ENCODE measurements at regions not wholly inside any gene's neighbourhood (a gene's known extent, or its start where the extent isn't known, plus 50 kb on each side); places are given as distances from the start of the nearest gene placed in this dataset.

- TF ChIP-seq, protein P1, sequence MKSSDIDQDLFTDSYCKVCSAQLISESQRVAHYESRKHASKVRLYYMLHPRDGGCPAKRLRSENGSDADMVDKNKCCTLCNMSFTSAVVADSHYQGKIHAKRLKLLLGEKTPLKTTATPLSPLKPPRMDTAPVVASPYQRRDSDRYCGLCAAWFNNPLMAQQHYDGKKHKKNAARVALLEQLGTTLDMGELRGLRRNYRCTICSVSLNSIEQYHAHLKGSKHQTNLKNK (CRISPR knock-in tag; IDR thresholded peaks at IDR 0.05), result no peak
- TF ChIP-seq OVOL2 (CRISPR knock-in tag; IDR thresholded peaks at IDR 0.05; ENCODE audit: borderline replicate concordance), result no peak
- TF ChIP-seq ZNF263 (CRISPR knock-in tag; IDR thresholded peaks at IDR 0.05; ENCODE audit: low read depth), result no peak
- TF ChIP-seq CBFB (CRISPR knock-in tag; IDR thresholded peaks at IDR 0.05; ENCODE audit: low read depth), result no peak
- TF ChIP-seq, protein P2, sequence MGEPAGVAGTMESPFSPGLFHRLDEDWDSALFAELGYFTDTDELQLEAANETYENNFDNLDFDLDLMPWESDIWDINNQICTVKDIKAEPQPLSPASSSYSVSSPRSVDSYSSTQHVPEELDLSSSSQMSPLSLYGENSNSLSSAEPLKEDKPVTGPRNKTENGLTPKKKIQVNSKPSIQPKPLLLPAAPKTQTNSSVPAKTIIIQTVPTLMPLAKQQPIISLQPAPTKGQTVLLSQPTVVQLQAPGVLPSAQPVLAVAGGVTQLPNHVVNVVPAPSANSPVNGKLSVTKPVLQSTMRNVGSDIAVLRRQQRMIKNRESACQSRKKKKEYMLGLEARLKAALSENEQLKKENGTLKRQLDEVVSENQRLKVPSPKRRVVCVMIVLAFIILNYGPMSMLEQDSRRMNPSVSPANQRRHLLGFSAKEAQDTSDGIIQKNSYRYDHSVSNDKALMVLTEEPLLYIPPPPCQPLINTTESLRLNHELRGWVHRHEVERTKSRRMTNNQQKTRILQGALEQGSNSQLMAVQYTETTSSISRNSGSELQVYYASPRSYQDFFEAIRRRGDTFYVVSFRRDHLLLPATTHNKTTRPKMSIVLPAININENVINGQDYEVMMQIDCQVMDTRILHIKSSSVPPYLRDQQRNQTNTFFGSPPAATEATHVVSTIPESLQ (CRISPR knock-in tag; IDR thresholded peaks at IDR 0.05), result no peak
These were observed 110.1 kb downstream of the MAFB start (continued) for GRCh38 chr20:40578961-40579360.

DNA sequence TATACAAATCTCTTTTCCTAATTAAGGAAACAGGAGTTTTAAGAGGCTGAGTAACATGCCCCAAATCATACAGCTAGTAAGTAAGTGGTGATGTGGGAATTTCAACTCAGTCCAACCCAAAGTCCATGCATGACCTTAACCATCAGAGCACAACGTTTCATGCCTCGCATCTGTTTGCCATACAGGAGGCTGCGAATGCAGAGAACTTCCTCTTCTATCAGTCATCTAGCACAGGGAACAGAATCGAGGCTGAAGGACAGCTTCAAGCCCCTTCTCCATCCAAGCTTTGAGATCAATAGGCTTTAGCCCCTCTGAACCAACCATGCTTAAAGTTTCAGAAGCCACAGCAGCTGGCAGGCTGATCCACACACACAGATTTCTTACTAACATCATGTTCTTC, 113.2 kb downstream of the MAFB start:
- H3K4me1 Mint-ChIP-seq, result no peaks in the 10 kb centered on the region
- no peak overlapping the region for H3K27ac Mint-ChIP-seq
- POLR2A ChIA-PET, result no interaction called here
- H3K9me3 Mint-ChIP-seq, result peaks cover 5% of the 10 kb centered on the region; the same call in 1 of the 2 replicates
- no peak overlapping the region for H3K4me3 Mint-ChIP-seq
- H3K36me3 Mint-ChIP-seq, result no peaks in the 10 kb centered on the region
- ATAC-seq, result no peak
- H3K27me3 Mint-ChIP-seq (ENCODE audit: low read depth), result peaks cover 5% of the 10 kb centered on the region
- CTCF ChIA-PET, result no interaction called here
- TF ChIP-seq TP53 (CRISPR knock-in tag; IDR thresholded peaks at IDR 0.05) (no peak), OVOL2 (CRISPR knock-in tag; IDR thresholded peaks at IDR 0.05; ENCODE audit: borderline replicate concordance) (no peak), JAZF1 (CRISPR knock-in tag; IDR thresholded peaks at IDR 0.05) (no peak), ZNF396 (CRISPR knock-in tag; IDR thresholded peaks at IDR 0.05; ENCODE audit: borderline replicate concordance) (no peak), RORB (CRISPR knock-in tag; IDR thresholded peaks at IDR 0.05) (no peak), ZNF671 (CRISPR knock-in tag; IDR thresholded peaks at IDR 0.05) (no peak), ARID4B (CRISPR knock-in tag; IDR thresholded peaks at IDR 0.05; ENCODE audit: borderline replicate concordance) (no peak), ZNF232 (CRISPR knock-in tag; IDR thresholded peaks at IDR 0.05) (no peak), E2F1 (CRISPR knock-in tag; IDR thresholded peaks at IDR 0.05) (no peak), ELF4 (CRISPR knock-in tag; IDR thresholded peaks at IDR 0.05; ENCODE audit: low read depth) (no peak)
- TF ChIP-seq, protein P3, sequence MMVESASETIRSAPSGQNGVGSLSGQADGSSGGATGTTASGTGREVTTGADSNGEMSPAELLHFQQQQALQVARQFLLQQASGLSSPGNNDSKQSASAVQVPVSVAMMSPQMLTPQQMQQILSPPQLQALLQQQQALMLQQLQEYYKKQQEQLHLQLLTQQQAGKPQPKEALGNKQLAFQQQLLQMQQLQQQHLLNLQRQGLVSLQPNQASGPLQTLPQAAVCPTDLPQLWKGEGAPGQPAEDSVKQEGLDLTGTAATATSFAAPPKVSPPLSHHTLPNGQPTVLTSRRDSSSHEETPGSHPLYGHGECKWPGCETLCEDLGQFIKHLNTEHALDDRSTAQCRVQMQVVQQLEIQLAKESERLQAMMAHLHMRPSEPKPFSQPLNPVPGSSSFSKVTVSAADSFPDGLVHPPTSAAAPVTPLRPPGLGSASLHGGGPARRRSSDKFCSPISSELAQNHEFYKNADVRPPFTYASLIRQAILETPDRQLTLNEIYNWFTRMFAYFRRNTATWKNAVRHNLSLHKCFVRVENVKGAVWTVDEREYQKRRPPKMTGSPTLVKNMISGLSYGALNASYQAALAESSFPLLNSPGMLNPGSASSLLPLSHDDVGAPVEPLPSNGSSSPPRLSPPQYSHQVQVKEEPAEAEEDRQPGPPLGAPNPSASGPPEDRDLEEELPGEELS (CRISPR knock-in tag; IDR thresholded peaks at IDR 0.05), result no peak
- TF ChIP-seq, protein P4, sequence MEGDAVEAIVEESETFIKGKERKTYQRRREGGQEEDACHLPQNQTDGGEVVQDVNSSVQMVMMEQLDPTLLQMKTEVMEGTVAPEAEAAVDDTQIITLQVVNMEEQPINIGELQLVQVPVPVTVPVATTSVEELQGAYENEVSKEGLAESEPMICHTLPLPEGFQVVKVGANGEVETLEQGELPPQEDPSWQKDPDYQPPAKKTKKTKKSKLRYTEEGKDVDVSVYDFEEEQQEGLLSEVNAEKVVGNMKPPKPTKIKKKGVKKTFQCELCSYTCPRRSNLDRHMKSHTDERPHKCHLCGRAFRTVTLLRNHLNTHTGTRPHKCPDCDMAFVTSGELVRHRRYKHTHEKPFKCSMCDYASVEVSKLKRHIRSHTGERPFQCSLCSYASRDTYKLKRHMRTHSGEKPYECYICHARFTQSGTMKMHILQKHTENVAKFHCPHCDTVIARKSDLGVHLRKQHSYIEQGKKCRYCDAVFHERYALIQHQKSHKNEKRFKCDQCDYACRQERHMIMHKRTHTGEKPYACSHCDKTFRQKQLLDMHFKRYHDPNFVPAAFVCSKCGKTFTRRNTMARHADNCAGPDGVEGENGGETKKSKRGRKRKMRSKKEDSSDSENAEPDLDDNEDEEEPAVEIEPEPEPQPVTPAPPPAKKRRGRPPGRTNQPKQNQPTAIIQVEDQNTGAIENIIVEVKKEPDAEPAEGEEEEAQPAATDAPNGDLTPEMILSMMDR (IDR thresholded peaks at IDR 0.05), result no peak
- DNase-seq (ENCODE audit: low spot score), result no peak

All from WTC11 (cell line).